Activated CD4-positive, alpha-beta T cell treated with anti-CD3 and anti-CD28 coated beads, Interleukin-2, amount 50 U/mL, for 16 hours (primary cell): ENCODE measurements at regions not wholly inside any gene's neighbourhood (a gene's known extent, or its start where the extent isn't known, plus 50 kb on each side); places are given as distances from the start of the nearest gene placed in this dataset.
"Not testable (repeated sequence)": the region's sequence is repeated elsewhere in the genome, so short reads cannot be mapped to it uniquely, and the experiment has no call there.

Source experiments
- DNase-seq: peaks from one replicate; pipeline ENCODE4 v3.0.0-alpha.2; 2020

- DNase-seq, result no peak
Measured at GRCh38 chr4:60400593-60400992, 799.5 kb upstream of the ADGRL3 start.

DNA sequence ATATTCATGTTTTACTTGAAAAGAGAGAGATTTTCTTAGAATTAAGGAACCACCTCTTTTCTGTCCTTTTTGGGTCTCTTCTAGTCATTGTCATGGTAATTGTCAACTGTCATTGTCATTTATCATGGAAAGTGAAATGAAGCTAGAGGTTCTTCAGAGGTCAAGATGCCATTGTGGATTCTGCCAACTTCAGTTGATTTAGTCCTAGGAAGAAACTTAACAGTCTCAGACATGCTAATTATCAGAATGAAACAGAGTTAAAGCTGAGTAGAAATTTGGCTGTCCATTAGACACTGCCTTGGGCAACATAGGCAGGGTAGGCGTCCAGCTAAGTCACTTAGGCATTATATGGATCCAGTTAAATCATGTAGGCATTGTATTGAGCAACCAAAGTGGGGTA lies 796.1 kb upstream of the ADGRL3 start:
- DNase-seq, result no peak

DNA sequence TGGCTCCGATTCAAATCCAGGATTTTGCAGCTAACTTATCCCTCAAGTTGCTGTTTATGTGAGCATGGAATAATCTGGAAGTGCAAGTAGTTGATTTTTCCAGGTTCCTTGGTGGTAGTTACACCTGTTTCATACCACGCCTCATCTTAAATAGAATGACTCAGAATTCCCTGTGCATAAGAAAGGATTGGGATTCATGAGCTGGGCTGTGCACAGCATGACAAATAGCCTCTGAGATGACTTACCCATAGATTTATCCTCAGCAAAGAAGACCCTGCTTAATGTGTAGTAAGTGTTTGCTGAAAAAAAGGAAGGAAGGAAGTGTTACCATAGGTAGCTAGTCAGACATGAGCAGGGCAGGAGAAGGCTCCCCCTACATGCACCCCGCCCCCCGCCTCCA lies 777.7 kb upstream of the ADGRL3 start:
- no peak for DNase-seq

- DNase-seq, result not testable (repeated sequence)
Measured at GRCh38 chr4:60423573-60424184, 776.4 kb upstream of the ADGRL3 start.

GRCh38 chr4:60432911-60433310 lies 767.2 kb upstream of the ADGRL3 start:
- no peak for DNase-seq

GRCh38 chr4:60443068-60443467 lies 757.1 kb upstream of the ADGRL3 start:
- DNase-seq, result no peak

DNA sequence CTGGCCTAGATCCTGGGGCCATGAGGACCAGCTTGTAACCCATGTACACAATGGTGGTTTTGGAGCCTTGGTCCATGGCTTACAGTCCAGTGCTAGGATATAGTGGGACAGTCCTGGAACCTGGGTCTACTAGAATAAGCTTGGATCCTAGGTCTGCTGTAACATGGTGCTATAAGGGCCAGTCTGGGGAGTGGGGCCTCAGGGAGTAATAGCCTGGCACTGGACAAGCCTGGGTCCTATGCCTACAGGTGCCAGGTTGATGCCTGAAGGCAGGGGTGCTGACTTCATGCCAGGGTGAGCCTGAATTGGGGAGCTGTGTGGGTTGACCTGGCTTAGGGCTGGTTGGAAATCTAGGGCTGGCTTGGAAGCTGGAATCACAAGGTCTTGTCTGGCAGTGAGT lies 756.3 kb upstream of the ADGRL3 start:
- DNase-seq, result no peak

DNA sequence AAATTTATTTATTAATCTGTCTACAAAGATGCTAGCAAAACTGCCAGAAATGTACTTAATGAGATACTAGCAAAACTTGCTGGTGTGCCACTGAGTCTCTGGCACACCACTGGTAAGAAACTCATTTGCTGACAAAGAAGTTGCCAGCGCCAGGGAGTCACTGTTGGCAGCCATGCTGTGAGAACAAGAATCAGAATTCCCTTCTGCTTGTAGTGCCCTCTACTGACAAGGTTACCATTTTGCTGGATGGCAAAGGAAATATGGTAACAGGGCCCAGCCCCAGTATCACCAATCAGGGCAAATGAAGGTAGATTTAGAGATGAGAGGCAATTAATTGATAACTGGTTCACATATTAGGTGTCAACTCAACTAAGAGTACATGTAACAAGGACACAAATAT lies 750.1 kb upstream of the ADGRL3 start:
- no peak for DNase-seq

GRCh38 chr4:60452266-60452665 lies 747.9 kb upstream of the ADGRL3 start:
- DNase-seq, result no peak

GRCh38 chr4:60455380-60455779 lies 744.7 kb upstream of the ADGRL3 start:
- no peak for DNase-seq

GRCh38 chr4:60461551-60461950 lies 738.6 kb upstream of the ADGRL3 start:
- no peak for DNase-seq

GRCh38 chr4:60463857-60464502 lies 736.1 kb upstream of the ADGRL3 start:
- no peak for DNase-seq

DNA sequence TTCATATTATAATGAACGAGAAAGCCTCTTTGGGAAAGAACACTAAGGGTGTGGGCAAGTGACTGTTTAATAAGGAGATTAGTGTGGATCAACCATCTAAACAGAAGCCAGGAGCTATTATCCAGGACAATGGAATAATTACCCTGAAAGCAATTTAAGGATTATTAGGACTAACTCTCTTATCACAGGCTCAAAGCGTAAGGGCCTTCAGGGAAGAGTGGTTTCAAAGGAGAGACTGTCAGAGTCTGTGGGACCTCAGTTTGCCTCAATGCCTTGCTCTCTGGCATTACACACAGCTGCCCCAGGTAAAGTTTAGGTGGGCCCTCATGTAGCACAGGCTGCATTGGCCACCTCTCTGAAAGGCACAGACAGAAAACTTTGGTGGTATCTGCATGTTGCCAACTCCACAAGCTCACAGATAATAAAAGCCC lies 717.2 kb upstream of the ADGRL3 start:
- no peak for DNase-seq

DNA sequence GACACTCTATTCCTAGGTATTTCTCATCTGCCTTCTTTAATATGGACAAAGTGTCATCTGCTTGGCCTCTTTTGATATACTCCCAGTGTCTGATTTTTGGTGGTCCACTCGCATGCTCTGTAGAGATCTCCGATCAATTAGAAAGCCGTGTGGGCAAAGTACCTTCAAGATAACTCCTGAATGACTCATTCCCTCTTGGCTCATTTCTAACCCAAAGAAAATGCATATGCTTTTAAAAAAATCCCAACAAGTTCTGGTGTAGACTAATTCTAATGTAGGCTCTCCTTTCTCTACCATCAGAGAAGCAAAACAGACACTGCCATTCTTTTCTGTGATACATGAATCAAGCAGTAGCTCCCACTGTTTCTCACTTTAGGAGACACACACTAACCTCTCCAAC lies 714.9 kb upstream of the ADGRL3 start:
- no peak for DNase-seq

GRCh38 chr4:60487118-60487761 lies 712.9 kb upstream of the ADGRL3 start:
- not testable (repeated sequence) for DNase-seq

DNA sequence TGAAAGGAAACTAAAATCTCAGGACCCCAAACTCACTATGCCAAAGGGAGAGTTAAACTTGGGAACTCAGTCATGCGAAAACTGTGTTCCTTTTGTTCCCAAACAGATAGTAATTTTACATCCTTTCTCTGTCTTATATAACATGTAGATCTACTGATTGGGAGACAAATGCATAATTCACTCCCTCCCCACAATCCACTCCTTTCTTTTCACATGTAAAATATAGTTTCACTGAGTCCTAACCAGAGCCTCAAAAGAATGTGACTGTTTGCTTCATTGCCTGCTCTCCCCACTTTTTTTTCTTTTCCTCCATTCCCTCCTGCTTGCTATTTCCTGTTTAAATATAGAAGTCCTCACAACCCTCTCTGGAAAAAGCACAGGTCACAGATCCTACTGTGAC lies 699.3 kb upstream of the ADGRL3 start:
- no peak for DNase-seq

- no peak for DNase-seq
Measured at GRCh38 chr4:60502733-60503132, 697.4 kb upstream of the ADGRL3 start.

DNA sequence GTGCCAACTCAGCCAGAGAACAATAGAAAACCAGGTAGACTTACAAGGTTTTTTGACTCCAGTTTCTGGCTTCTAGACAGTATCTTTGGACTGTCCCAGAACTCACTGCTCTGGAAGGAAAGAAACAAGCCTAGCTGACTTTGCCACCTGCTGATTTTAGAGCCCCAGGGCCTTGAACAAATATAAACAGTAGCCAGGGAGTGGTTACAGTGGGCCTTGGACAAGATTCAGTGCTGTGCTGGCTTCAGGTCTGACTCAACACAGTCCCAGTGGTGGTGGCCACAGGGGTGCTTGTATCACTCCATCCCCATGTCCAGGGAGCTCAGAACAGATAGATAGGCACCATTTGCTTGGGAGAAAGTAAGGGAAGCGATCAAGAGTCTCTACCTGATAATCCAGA lies 694.1 kb upstream of the ADGRL3 start:
- DNase-seq, result no peak

- DNase-seq, result no peak
Measured at GRCh38 chr4:60522265-60522664, 677.9 kb upstream of the ADGRL3 start.

- no peak for DNase-seq
Measured at GRCh38 chr4:60531776-60532379, 668.2 kb upstream of the ADGRL3 start.

DNA sequence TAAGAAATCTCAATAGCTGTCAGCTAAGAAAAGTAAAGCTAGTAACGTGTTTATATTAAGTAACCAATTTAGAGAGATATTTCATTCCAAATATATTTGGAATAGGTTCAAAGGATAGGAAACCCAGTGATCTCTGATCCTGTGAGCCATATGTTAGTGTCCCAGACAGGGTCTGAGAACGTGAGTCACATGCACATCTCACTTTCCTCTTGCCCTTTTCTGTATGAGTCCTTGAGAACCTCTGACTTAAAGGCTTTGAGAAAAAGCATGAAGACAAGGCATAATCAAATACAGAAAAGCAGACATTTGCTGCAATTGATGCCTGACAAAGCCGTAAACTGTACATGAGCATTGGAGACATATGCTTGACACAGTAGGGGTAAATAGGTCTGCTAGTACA lies 655.1 kb upstream of the ADGRL3 start:
- no peak for DNase-seq

GRCh38 chr4:60562334-60562733 lies 637.8 kb upstream of the ADGRL3 start:
- DNase-seq, result no peak

GRCh38 chr4:60565558-60565957 lies 634.6 kb upstream of the ADGRL3 start:
- no peak for DNase-seq

DNA sequence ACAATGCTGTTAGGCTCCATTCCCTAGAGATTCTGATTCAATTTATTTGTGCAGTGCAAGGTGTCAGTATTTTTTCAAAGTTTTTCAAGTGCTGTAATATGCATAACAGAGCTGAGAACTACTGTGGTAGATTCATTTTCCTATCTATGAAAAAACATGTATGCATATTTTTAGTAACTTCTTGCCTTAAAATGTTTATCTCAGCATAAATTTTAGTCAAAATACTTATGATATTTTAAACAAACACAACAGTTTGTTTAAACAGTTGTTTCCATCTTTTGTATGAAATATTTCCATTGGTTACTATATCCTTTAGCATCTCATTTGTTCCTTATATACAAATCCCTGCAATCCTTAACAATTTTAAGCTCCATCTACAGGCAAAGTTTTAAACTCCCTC lies 624.8 kb upstream of the ADGRL3 start:
- no peak for DNase-seq
